ENCODE measurements at regions not wholly inside any gene's neighbourhood (a gene's known extent, or its start where the extent isn't known, plus 50 kb on each side); places are given as distances from the start of the nearest gene placed in this dataset.

DNA sequence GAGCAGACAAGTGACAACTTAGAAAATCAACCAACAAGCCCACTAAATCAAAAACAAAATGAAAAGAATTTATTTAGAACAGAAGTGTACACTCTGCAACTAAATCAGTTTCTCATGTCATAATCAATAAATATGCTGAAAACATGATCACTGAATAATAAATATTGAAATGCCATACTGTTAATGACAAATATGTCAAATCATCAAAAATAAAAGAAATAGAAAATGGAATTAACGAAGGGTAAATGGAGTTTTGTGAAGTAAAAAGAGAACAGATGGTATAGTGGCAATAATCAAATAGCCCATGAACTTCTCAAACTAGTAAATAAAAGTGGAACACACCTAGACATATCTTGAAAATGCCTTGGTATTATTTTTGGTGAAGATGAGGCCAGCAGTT, 744.9 kb downstream of the TAF11L14 start:
- Histone ChIP-seq H3K27ac (no peak overlapping the region), H3K4me3 (no peak overlapping the region), H3K4me1 (replicated peaks in 1 of 2) (no peaks in the 10 kb centered on the region), H3K9me3 (replicated peaks in 1 of 3) (no peaks in the 10 kb centered on the region), H3K36me3 (replicated peaks in 1 of 2) (no peaks in the 10 kb centered on the region), H3K27me3 (no peaks in the 10 kb centered on the region)
- intact Hi-C loops (cut with DNase I) = no loop called here
- no peak for DNase-seq
- TF ChIP-seq, protein P1, sequence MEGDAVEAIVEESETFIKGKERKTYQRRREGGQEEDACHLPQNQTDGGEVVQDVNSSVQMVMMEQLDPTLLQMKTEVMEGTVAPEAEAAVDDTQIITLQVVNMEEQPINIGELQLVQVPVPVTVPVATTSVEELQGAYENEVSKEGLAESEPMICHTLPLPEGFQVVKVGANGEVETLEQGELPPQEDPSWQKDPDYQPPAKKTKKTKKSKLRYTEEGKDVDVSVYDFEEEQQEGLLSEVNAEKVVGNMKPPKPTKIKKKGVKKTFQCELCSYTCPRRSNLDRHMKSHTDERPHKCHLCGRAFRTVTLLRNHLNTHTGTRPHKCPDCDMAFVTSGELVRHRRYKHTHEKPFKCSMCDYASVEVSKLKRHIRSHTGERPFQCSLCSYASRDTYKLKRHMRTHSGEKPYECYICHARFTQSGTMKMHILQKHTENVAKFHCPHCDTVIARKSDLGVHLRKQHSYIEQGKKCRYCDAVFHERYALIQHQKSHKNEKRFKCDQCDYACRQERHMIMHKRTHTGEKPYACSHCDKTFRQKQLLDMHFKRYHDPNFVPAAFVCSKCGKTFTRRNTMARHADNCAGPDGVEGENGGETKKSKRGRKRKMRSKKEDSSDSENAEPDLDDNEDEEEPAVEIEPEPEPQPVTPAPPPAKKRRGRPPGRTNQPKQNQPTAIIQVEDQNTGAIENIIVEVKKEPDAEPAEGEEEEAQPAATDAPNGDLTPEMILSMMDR (IDR thresholded peaks at IDR 0.05) = no peak
- no peak for TF ChIP-seq POLR2A (IDR thresholded peaks at IDR 0.05)
- 0 to 44% (median 36%) methylated on average over 1 of the region's 1 CpG for WGBS, 4 donors

DNA sequence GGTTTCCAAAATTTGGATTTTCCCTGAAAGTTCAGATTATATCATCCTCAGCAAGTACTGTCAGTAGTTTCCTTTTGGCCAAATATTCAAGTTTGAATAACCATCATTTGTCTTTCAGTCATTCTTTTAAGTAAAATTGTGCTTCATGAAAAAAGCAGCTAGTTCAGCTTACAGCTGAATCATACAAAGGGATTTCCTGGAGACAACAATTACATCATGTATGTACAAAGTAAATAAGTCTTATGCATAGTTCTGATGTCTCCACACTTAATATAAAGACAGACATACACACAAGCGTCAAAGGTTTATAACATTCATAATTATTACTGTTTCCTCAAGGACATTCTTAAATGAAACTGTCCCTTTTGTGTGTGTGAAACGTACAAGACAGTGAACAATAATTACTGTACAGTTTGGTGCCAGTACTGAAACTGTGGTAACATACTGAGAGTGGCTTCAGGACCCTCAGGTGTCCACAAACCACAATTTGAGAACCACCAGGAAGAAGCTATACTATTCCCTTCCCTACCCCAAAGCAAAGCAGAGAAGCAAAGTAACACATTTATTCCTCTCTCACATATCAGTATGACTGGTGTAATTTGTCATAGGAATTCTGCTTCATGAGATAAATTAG, 746.6 kb downstream of the TAF11L14 start:
- no peaks in the 10 kb centered on the region for H3K9me3 ChIP-seq (replicated peaks in 1 of 3)
- no peak overlapping the region for H3K27ac ChIP-seq
- no peak for DNase-seq
- TF ChIP-seq, protein P1 (IDR thresholded peaks at IDR 0.05) = no peak
- no peak for TF ChIP-seq POLR2A (IDR thresholded peaks at IDR 0.05)
- no peaks in the 10 kb centered on the region for H3K27me3 ChIP-seq
- no peak overlapping the region for H3K4me3 ChIP-seq
- no peaks in the 10 kb centered on the region for H3K36me3 ChIP-seq (replicated peaks in 1 of 2)
- intact Hi-C loops (cut with DNase I) = no loop called here
- H3K4me1 ChIP-seq (replicated peaks in 1 of 2) = no peaks in the 10 kb centered on the region
- WGBS, 4 donors = 51 to 63% (median 54%) methylated on average over 2 of the region's 2 CpGs

DNA sequence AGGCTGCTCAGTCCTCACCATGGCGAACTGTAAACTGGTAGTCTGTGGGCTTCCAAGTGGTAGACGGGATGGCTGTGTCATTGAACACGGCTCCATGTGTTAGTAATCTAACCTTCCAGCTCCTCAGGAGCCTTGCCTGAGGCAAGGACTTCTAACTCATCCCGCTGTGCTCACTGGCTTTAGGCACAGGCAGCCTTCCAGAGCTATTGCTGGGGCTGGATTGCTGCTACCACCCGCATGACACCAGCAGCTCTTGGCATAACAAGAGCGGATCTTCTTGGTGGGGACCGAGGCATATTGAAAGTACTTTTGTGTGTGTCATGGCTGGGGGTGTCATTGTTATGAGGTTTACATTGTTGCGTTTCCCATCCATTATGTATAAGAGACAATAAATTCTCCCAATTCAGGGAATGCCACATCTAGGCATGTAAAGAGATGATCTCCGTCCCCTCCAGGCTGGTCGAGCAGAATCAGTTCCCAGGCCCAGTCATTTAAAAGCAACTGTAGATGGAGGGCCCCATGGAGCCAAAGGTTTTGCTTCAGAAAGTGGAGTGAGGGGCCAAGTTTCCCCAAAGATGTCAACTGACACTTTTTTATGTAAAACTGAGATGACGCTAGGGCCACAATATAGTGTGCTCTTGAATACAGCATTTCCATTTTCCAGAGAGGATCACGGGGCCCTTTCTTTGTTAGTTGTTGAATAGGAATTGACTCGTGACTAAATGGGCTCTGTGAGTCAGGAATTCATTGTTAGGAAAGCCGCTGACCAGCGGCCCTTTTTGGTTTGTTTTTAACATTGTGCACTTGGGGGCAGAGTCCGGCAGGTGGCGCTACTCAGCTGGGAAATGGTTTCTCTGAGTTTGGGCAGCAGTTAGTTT, 759.5 kb downstream of the TAF11L14 start:
- H3K4me3 ChIP-seq = no peak overlapping the region
- intact Hi-C loops (cut with DNase I) = no loop called here
- H3K4me1 ChIP-seq (replicated peaks in 1 of 2) = no peaks in the 10 kb centered on the region
- WGBS, 4 donors = 42 to 51% (median 47%) methylated on average over 15 to 17 of the region's 17 CpGs
- TF ChIP-seq, protein P1 (IDR thresholded peaks at IDR 0.05) = peak; percentile 52 to 82 (median 63)
- TF ChIP-seq POLR2A (IDR thresholded peaks at IDR 0.05) = no peak
- no peak overlapping the region for H3K27ac ChIP-seq
- H3K9me3 ChIP-seq (replicated peaks in 1 of 3) = no peaks in the 10 kb centered on the region
- peak; percentile 46 to 80 (median 59) for DNase-seq
- no peaks in the 10 kb centered on the region for H3K36me3 ChIP-seq (replicated peaks in 1 of 2)
- H3K27me3 ChIP-seq = no peaks in the 10 kb centered on the region

DNA sequence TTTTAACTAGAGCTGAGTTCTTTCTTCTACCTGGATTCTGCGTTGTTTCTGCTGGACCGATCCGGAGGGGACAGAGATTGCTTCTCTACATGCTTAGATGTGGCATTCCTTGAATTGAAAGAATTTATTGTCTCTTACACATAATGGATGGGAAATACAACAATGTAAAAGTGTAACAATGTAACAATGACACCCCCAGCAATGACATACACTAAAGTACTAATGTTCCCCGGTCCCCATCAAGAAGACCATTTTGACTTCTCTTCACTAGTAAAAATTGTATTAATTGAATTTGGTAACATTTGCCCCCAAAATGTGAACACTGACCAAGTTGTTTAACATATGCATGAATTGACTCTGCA, 760.2 kb downstream of the TAF11L14 start:
- intact Hi-C loops (cut with DNase I) = no loop called here
- TF ChIP-seq POLR2A (IDR thresholded peaks at IDR 0.05) = no peak
- TF ChIP-seq, protein P1 (IDR thresholded peaks at IDR 0.05) = no peak
- WGBS, 4 donors = 19 to 35% (median 20%) methylated on average over 4 of the region's 4 CpGs

More for the DNA sequence above, 760.2 kb downstream of the TAF11L14 start:
- Histone ChIP-seq H3K36me3 (replicated peaks in 1 of 2) (no peaks in the 10 kb centered on the region), H3K27me3 (no peaks in the 10 kb centered on the region), H3K27ac (no peak overlapping the region), H3K9me3 (replicated peaks in 1 of 3) (no peaks in the 10 kb centered on the region), H3K4me1 (replicated peaks in 1 of 2) (no peaks in the 10 kb centered on the region), H3K4me3 (no peak overlapping the region)
- DNase-seq = no peak

All from adrenal gland (tissue), 9 donors.